ENCODE measurements at regions not wholly inside any gene's neighbourhood (a gene's known extent, or its start where the extent isn't known, plus 50 kb on each side); places are given as distances from the start of the nearest gene placed in this dataset.

- no peak for DNase-seq (ENCODE audit: low read depth in 2 of 2)
- Histone ChIP-seq H3K4me2 (ENCODE audit: extremely low read depth, insufficient read depth, low read length) (no peak overlapping the region), H3K4me1 (ENCODE audit: control insufficient read depth, extremely low read depth, insufficient read depth, low read length) (no peaks in the 10 kb centered on the region), H3K79me2 (ENCODE audit: control insufficient read depth, insufficient read depth, low read length) (no peaks in the 10 kb centered on the region), H3K4me3 (replicated peaks in 1 of 4; ENCODE audit: control extremely low read depth in 1 of 4, insufficient read depth in 1 of 4, low read depth in 3 of 4, low read length in 4 of 4) (no peak overlapping the region), H3K9ac (ENCODE audit: insufficient read depth, low read length) (no peak overlapping the region), H2AFZ (ENCODE audit: low read length) (no peak overlapping the region), H3K36me3 (ENCODE audit: control insufficient read depth, insufficient read depth, low read length) (no peaks in the 10 kb centered on the region), H4K20me1 (ENCODE audit: control insufficient read depth, extremely low read depth, insufficient read depth, low read length) (no peaks in the 10 kb centered on the region), H3K27me3 (ENCODE audit: control insufficient read depth, insufficient read depth, low read length) (no peaks in the 10 kb centered on the region), H3K9me3 (ENCODE audit: control insufficient read depth, insufficient read depth, low read depth, low read length) (no peaks in the 10 kb centered on the region), H3K27ac (ENCODE audit: insufficient read depth, low read length) (no peak overlapping the region)
- TF ChIP-seq EZH2 (IDR thresholded peaks at IDR 0.05; ENCODE audit: low read length, missing control alignments), result no peak
- TF ChIP-seq, protein P1, sequence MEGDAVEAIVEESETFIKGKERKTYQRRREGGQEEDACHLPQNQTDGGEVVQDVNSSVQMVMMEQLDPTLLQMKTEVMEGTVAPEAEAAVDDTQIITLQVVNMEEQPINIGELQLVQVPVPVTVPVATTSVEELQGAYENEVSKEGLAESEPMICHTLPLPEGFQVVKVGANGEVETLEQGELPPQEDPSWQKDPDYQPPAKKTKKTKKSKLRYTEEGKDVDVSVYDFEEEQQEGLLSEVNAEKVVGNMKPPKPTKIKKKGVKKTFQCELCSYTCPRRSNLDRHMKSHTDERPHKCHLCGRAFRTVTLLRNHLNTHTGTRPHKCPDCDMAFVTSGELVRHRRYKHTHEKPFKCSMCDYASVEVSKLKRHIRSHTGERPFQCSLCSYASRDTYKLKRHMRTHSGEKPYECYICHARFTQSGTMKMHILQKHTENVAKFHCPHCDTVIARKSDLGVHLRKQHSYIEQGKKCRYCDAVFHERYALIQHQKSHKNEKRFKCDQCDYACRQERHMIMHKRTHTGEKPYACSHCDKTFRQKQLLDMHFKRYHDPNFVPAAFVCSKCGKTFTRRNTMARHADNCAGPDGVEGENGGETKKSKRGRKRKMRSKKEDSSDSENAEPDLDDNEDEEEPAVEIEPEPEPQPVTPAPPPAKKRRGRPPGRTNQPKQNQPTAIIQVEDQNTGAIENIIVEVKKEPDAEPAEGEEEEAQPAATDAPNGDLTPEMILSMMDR (conservative IDR thresholded peaks at IDR 0.05 in 1 of 2, IDR thresholded peaks at IDR 0.05 in 1 of 2; ENCODE audit: low read depth in 1 of 2, low read length in 2 of 2), result no peak
Observed at GRCh38 chr15:59953392-59953883, 50.7 kb upstream of the FOXB1 start.

- no peak for DNase-seq (ENCODE audit: low read depth in 2 of 2)
- Histone ChIP-seq H3K27me3 (ENCODE audit: control insufficient read depth, insufficient read depth, low read length) (no peaks in the 10 kb centered on the region), H2AFZ (ENCODE audit: low read length) (no peak overlapping the region)
Observed at GRCh38 chr15:59952960-59953359, 51.2 kb upstream of the FOXB1 start.

DNA sequence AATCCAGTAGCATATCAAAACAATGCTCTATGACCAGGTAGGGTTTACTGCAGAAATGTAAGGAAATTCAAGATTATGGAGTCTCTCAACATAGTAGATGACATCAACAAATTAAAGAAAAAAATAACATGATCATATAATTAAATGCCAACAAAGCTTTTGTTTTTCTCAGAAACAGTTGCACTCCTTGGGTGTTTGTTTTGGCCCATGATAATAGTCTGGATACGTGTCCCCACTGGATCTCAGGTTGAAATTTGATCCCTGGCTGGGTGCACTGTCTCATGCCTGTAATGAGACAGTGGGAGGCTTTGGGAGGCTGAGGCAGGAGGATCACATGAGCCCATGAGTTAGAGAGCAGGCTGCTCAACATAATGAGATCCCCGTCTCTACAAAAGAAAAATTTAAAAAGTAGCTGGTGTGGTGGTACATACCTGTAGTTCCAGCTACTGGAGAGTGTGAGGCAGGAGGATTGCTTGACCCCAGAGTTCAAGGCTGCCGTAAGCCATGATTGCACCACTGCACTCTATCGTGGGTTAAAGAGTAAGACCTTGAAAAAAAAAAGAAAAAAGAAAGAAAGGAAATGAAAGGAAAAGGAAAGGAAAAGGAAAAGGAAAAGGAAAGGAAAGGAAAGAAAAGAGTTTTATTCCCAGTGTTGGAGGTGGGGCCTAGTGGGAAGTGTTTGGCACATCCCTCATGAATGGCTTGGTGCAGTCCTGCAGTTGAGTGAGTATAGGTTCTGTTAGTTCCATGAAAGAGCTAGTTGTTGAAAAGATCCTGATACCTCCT lies 53.3 kb upstream of the FOXB1 start:
- no peak overlapping the region for H3K9ac ChIP-seq (ENCODE audit: insufficient read depth, low read length)
- no peak overlapping the region for H3K4me3 ChIP-seq (replicated peaks in 1 of 4; ENCODE audit: control extremely low read depth in 1 of 4, insufficient read depth in 1 of 4, low read depth in 3 of 4, low read length in 4 of 4)
- DNase-seq (ENCODE audit: low read depth in 2 of 2), result no peak
- no peaks in the 10 kb centered on the region for H3K79me2 ChIP-seq (ENCODE audit: control insufficient read depth, insufficient read depth, low read length)
- H3K27ac ChIP-seq (ENCODE audit: insufficient read depth, low read length), result no peak overlapping the region
- H3K36me3 ChIP-seq (ENCODE audit: control insufficient read depth, insufficient read depth, low read length), result no peaks in the 10 kb centered on the region
- no peaks in the 10 kb centered on the region for H4K20me1 ChIP-seq (ENCODE audit: control insufficient read depth, extremely low read depth, insufficient read depth, low read length)
- H3K27me3 ChIP-seq (ENCODE audit: control insufficient read depth, insufficient read depth, low read length), result no peaks in the 10 kb centered on the region
- no peak for TF ChIP-seq EZH2 (IDR thresholded peaks at IDR 0.05; ENCODE audit: low read length, missing control alignments)
- TF ChIP-seq, protein P1 (conservative IDR thresholded peaks at IDR 0.05 in 1 of 2, IDR thresholded peaks at IDR 0.05 in 1 of 2; ENCODE audit: low read depth in 1 of 2, low read length in 2 of 2), result no peak
- no peak overlapping the region for H2AFZ ChIP-seq (ENCODE audit: low read length)
- no peaks in the 10 kb centered on the region for H3K9me3 ChIP-seq (ENCODE audit: control insufficient read depth, insufficient read depth, low read depth, low read length)
- H3K4me2 ChIP-seq (ENCODE audit: extremely low read depth, insufficient read depth, low read length), result no peak overlapping the region
- H3K4me1 ChIP-seq (ENCODE audit: control insufficient read depth, extremely low read depth, insufficient read depth, low read length), result no peaks in the 10 kb centered on the region

More at GRCh38 chr15:59952960-59953359, 51.2 kb upstream of the FOXB1 start:
- H3K4me1 ChIP-seq (ENCODE audit: control insufficient read depth, extremely low read depth, insufficient read depth, low read length), result no peaks in the 10 kb centered on the region
- H3K79me2 ChIP-seq (ENCODE audit: control insufficient read depth, insufficient read depth, low read length), result no peaks in the 10 kb centered on the region
- no peaks in the 10 kb centered on the region for H4K20me1 ChIP-seq (ENCODE audit: control insufficient read depth, extremely low read depth, insufficient read depth, low read length)
- no peaks in the 10 kb centered on the region for H3K36me3 ChIP-seq (ENCODE audit: control insufficient read depth, insufficient read depth, low read length)
- no peak overlapping the region for H3K9ac ChIP-seq (ENCODE audit: insufficient read depth, low read length)
- no peak overlapping the region for H3K4me3 ChIP-seq (replicated peaks in 1 of 4; ENCODE audit: control extremely low read depth in 1 of 4, insufficient read depth in 1 of 4, low read depth in 3 of 4, low read length in 4 of 4)
- H3K4me2 ChIP-seq (ENCODE audit: extremely low read depth, insufficient read depth, low read length), result no peak overlapping the region
- no peak overlapping the region for H3K27ac ChIP-seq (ENCODE audit: insufficient read depth, low read length)
- TF ChIP-seq EZH2 (IDR thresholded peaks at IDR 0.05; ENCODE audit: low read length, missing control alignments), result no peak
- TF ChIP-seq, protein P1 (conservative IDR thresholded peaks at IDR 0.05 in 1 of 2, IDR thresholded peaks at IDR 0.05 in 1 of 2; ENCODE audit: low read depth in 1 of 2, low read length in 2 of 2), result no peak
- H3K9me3 ChIP-seq (ENCODE audit: control insufficient read depth, insufficient read depth, low read depth, low read length), result no peaks in the 10 kb centered on the region

Data from fibroblast of lung (primary cell).